ENCODE measurements at regions not wholly inside any gene's neighbourhood (a gene's known extent, or its start where the extent isn't known, plus 50 kb on each side); places are given as distances from the start of the nearest gene placed in this dataset.

GRCh38 chr18:60555625-60556024 lies 183.1 kb upstream of the MC4R start:
- DNase-seq, result no peak

GRCh38 chr18:60556326-60556725 lies 183.8 kb upstream of the MC4R start:
- no peak for DNase-seq

- no peak for DNase-seq
These were observed 187.5 kb upstream of the MC4R start for GRCh38 chr18:60560071-60560470.

- DNase-seq, result no peak
These were observed 190.5 kb upstream of the MC4R start for GRCh38 chr18:60563082-60563481.

- DNase-seq, result no peak
These were observed 195.6 kb upstream of the MC4R start for GRCh38 chr18:60568220-60568619.

GRCh38 chr18:60570172-60570571 lies 197.6 kb upstream of the MC4R start:
- no peak for DNase-seq

GRCh38 chr18:60577457-60577856 lies 204.9 kb upstream of the MC4R start:
- no peak for DNase-seq

GRCh38 chr18:60585670-60586069 lies 213.1 kb upstream of the MC4R start:
- DNase-seq, result no peak

GRCh38 chr18:60593249-60593648 lies 220.7 kb upstream of the MC4R start:
- no peak for DNase-seq

GRCh38 chr18:60596928-60597327 lies 224.4 kb upstream of the MC4R start:
- no peak for DNase-seq

GRCh38 chr18:60599267-60599666 lies 226.7 kb upstream of the MC4R start:
- no peak for DNase-seq

GRCh38 chr18:60599995-60600394 lies 227.4 kb upstream of the MC4R start:
- no peak for DNase-seq

- DNase-seq, result no peak
These were observed 228.7 kb upstream of the MC4R start for GRCh38 chr18:60601249-60601648.

- no peak for DNase-seq
These were observed 250.8 kb upstream of the MC4R start for GRCh38 chr18:60623331-60623730.

GRCh38 chr18:60624207-60624606 lies 251.6 kb upstream of the MC4R start:
- DNase-seq, result no peak

- no peak for DNase-seq
These were observed 267.3 kb upstream of the MC4R start for GRCh38 chr18:60639836-60640235.

GRCh38 chr18:60643009-60643408 lies 270.4 kb upstream of the MC4R start:
- no peak for DNase-seq

GRCh38 chr18:60646725-60647124 lies 274.1 kb upstream of the MC4R start:
- DNase-seq, result no peak

- DNase-seq, result no peak
These were observed 276.5 kb upstream of the MC4R start for GRCh38 chr18:60649107-60649506.

GRCh38 chr18:60649842-60650536 lies 277.4 kb upstream of the MC4R start:
- no peak for DNase-seq

GRCh38 chr18:60654298-60654697 lies 281.7 kb upstream of the MC4R start:
- DNase-seq, result no peak

GRCh38 chr18:60656553-60656952 lies 284.0 kb upstream of the MC4R start:
- DNase-seq, result no peak

- no peak for DNase-seq
These were observed 289.9 kb upstream of the MC4R start for GRCh38 chr18:60662491-60662890.

GRCh38 chr18:60663060-60663989 lies 290.8 kb upstream of the MC4R start:
- DNase-seq, result no peak

All from right forelimb (tissue), 1 donor.